T-helper 2 cell (primary cell): ENCODE measurements at regions not wholly inside any gene's neighbourhood (a gene's known extent, or its start where the extent isn't known, plus 50 kb on each side); places are given as distances from the start of the nearest gene placed in this dataset.

Source experiments
- DNase-seq, 5 experiments: peaks; one replicate each; pipeline versions ENCODE4 v3.0.0 to v3.0.0-alpha.2; 2012 to 2022

DNA sequence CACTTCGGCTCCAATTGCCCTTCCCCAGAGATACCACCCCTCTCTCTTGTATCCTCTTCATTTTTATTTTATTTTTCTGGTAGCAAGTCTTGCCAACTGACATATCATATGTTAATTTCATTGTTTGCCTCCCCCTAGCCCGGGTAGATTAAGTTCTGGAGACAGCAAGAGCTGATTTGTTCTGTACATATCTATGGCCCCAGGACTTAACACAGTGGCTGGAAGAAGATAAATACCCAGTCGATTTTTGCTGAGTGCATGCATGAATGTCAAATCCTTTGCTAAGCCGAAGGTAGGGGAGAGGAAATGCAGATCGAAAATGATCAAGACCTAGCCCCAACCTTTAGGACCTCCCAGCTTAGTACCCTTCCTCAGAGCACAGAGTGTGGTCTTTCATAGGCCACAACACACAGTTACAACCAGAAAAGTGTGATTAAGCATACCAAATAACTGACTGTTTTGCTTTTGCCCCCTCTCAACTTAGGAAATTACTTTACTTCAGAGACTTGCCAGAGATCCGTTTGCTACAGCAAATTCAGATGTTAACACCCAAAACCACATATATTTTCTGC, 58.7 kb upstream of the KLF3 start:
- DNase-seq: no peak

DNA sequence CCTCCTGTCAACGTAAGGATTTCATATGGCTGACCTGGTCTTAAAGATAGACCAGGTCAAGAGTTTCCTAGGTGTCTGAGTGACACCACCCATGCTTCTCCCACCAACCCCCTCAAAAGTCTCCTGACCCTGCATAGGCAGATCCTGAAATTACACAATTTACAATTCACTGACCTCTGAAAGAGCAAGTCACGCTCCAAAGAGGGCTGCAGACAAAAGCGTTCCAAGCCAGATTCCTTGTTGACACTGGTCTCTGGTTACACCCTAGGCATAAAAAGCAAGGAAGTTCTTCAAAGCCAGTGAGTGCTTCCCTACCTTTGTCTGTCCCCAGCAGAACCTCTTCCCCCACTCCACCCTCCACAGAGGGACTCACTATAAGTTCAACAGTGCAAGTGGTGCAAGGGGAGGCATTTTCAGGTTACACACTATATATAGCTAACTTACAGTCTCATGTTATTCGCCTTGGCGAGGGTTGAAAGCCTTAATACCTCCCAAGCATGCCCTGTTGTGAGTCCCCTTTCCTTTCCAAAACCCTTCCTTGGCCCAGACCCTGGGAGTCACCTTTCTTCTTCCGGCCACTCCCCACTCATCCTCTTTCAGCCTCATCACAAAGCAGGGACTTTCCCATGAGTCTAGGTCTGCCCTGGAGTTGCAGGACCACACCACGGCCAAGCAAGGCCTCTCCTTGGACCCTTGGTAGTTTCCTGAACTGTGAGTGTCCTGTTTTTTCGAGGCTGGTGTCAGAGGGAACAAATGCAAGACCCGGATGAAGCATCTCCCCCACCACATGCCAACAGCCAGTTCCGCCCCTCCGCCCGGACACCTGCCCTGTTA, 58.0 kb upstream of the KLF3 start:
- no peak for DNase-seq

DNA sequence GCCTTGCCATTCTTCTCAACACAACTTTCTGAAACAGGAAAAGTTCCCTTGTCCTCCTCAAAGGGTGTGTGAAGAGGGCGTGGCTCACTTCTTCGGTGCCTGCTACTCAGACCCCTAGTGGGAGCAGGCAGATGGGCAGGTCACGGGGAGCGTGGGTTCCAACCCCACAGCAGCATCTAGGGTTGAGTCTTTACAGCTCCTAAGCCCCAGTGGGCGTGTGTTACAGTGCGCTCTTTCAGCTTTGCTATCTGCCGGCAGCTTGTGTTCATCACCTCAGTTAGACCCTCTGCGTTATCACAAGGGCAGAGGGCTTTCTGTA, 57.5 kb upstream of the KLF3 start:
- no peak for DNase-seq

DNA sequence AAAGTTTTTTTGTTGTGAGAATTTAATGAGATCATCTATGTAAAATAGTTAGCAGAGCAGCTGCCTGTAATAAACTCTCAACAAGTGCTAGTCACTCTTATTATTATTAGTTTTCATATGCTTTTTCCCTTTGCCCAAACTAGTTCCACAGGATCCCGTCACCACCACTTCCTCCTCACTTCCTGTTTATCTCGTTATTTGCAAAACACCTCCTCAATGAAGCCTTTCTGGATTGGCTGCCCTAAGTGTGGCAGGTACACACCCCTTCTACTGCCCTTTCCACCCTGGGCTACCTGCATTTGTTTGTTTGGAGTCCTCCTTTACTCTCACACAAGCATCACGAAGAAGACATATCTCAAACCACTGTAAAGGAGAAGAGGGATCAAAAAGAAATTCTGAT, 54.4 kb upstream of the KLF3 start:
- peak in 1 of 5 experiments; percentile 46 for DNase-seq

DNA sequence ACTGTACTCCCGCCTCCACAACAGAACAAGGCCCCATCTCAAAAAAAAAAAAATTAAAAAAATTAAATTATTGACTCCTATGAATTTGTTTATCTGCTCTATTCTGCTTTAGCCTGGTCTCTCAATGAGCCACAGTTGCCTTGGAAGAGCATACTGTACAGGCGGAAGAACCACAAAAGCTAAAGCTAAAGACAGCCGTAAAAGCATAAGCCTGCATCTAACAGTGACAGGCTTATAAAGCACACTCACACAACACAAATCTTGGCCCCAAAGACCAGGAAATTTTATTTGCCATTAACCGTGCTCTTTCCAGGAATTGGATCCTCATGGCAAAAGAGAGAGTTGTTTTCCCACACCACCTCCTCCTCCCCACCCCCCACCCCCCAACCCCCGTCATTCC, 53.5 kb upstream of the KLF3 start:
- DNase-seq: no peak

DNA sequence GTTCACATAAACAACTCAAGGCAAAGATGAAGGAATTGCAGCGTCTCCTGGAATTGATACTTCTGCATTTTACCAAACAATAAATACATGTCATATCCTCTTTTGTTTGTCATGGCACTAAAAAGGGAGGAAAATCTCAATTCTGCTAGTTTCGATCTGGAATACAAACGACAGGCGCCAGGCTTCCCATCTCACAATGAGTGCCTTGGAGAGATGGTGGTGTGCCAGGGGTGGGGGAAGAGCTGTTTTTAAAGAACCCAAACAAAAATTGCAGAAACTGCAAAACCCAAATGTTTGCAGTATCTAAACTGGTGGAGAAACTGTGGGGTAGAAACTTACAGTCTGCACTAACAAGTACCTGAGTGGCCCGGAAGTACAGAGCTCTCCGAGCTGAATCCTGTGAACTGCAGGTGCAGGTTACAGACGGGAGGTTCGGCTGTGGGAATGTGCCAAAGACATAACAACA, 53.0 kb upstream of the KLF3 start:
- DNase-seq: no peak

DNA sequence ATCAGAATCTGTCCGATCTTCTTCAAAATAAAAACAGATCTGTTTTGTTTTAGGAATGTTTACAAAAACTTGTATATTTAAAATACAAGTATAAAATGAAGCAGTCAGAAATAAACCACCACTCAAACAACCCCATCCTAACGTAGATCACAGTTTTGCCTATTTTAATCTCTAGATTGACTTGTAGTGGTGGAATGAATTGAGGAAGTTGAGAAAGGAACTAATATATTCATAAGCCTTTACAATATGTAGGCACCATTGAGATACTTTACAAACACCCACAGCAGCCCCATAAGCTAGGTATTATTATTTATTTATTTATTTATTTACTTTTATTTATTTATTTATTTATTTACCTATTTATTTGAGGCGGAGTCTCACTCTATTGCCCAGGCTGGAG, 52.3 kb upstream of the KLF3 start:
- no peak for DNase-seq

DNA sequence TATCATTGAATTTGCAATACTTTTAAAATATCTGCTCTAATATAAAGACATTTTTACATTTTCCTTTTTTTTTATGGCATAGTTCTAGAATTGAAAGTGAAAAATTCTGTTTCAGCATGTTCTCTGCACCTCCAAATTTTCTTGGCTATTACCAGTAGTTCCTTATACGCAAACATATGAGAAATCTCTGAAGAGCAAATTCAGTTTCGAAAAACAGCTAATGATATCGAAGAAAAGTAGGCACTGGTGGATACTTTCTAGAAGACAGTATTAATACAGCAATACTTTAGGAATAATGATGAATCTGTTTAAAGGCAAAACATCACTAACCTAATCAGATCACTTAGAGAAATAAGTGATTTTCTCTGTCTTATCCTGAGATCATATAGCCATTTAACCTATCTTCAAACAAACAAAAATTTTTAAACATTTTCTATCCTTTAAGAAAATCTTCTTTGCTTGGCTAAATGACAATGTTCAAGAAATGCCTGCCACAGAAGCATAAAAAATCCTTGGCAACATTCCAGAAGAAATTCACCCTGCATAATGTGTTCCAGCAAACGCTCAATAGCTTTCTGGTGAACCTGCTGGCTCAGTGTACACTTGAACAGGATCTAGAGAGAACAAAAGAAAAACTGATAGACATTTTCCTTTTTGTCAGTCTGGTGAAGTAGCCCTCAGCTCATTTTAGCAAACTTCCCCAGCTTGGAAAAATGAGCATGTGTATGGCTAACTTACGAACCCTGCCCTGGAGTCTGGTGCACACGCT, 51.2 kb upstream of the KLF3 start:
- no peak for DNase-seq
